HCT116 (cell line): ENCODE measurements at regions not wholly inside any gene's neighbourhood (a gene's known extent, or its start where the extent isn't known, plus 50 kb on each side); places are given as distances from the start of the nearest gene placed in this dataset.

Experiments
- ATAC-seq: fragments of 200-7000 bp; cut with Tn5 transposase; 2 replicates; pipeline ENCODE4 v1.9.1; 2020; ENCODE audit warnings: mild to moderate bottlenecking, moderate library complexity
- BruUV-seq: library from RNA; stranded (reverse); fragments of 400-500 nt; replicated peaks from 2 replicates; lab custom pipeline; 2021; lab: Mats Ljungman, UMichigan
- CTCF ChIA-PET: fragments of 300-600 bp; sonication (Branson Sonifier 250); formaldehyde crosslinking; loops from one replicate; lab custom pipeline; 2021; ENCODE audit warnings: antibody characterized with exemption; lab: Charles Lee
- POLR2A ChIA-PET: fragments of 300-600, 350-600 bp; sonication (Branson Sonifier 250); formaldehyde crosslinking; loops from one replicate; lab custom pipeline; 2021; ENCODE audit warnings: antibody characterized with exemption; lab: Charles Lee
- RAD21 ChIA-PET, 2 experiments: fragments of 300-600 bp; sonication (Branson Sonifier 250); formaldehyde crosslinking; loops; one replicate each; lab custom pipeline; 2023; ENCODE audit warnings: low total read pairs in 2 of 2; ENCODE audit not compliant: uncharacterized antibody in 2 of 2, unreplicated experiment in 2 of 2, low non-redundant PET in 1 of 2; lab: Charles Lee
- DNase-seq: peaks from one replicate; pipeline ENCODE4 v3.0.0-alpha.2; 2010; ENCODE audit warnings: low read depth, low spot score
- H2AFZ ChIP-seq: fragments of 200-600 bp; shearing (Covaris generic), sonication (generic); 2 replicates; pipeline ENCODE4 v1.6.1; 2017; ENCODE audit warnings: low read depth, mixed run types, mixed read lengths, antibody characterized with exemption, low read length; ENCODE audit not compliant: poor library complexity, severe bottlenecking
- H3K27ac ChIP-seq: 2 replicates; pipeline ENCODE4 v1.5.1; 2012; ENCODE audit warnings: low read depth, low read length
- H3K27me3 ChIP-seq: fragments of 200-600 bp; sonication (generic); 2 replicates; pipeline ENCODE4 v1.6.1; 2016; ENCODE audit warnings: mixed run types, low read length, mixed read lengths; ENCODE audit not compliant: insufficient read depth
- H3K36me3 ChIP-seq, 2 experiments: fragments of 200-500 bp in 1 of 2; fragments of 200-600 bp in 1 of 2; sonication (Bioruptor generic) in 1 of 2; sonication (generic) in 1 of 2; 2 replicates each; pipeline versions ENCODE4 v1.5.1 to v1.6.1; 2014 to 2016; ENCODE audit warnings: low read length in 2 of 2, inconsistent platforms in 1 of 2, mixed read lengths in 1 of 2, mixed run types in 1 of 2; ENCODE audit not compliant: insufficient read depth in 2 of 2, control insufficient read depth in 1 of 2
- H3K4me1 ChIP-seq, 2 experiments: fragments of 200-600 bp in 1 of 2; sonication (generic) in 1 of 2; 2 replicates each; pipeline versions ENCODE4 v1.5.1 to v1.6.1; 2012 to 2017; ENCODE audit warnings: low read length in 2 of 2, inconsistent platforms in 1 of 2, mild to moderate bottlenecking in 1 of 2, mixed read lengths in 1 of 2, mixed run types in 1 of 2, moderate library complexity in 1 of 2; ENCODE audit not compliant: insufficient read depth in 2 of 2, control insufficient read depth in 1 of 2
- H3K4me2 ChIP-seq: fragments of 200-600 bp; sonication (generic); 2 replicates; pipeline ENCODE4 v1.6.1; 2017; ENCODE audit warnings: mixed run types, low read length, mixed read lengths
- H3K4me3 ChIP-seq, 2 experiments: fragments of 200-600 bp in 1 of 2; sonication (generic) in 1 of 2; replicated peaks in 1 of 2; 2 replicates each; pipeline ENCODE4 v1.5.1; 2011 to 2016; ENCODE audit warnings: low read length in 2 of 2, control low read depth in 1 of 2, low read depth in 1 of 2, mild to moderate bottlenecking in 1 of 2, mixed read lengths in 1 of 2, mixed run types in 1 of 2
- H3K79me2 ChIP-seq: fragments of 200-600 bp; sonication (generic); 2 replicates; pipeline ENCODE4 v1.6.1; 2017; ENCODE audit warnings: mild to moderate bottlenecking, mixed run types, low read length, moderate library complexity, mixed read lengths; ENCODE audit not compliant: insufficient read depth
- H3K9ac ChIP-seq: fragments of 200-600 bp; sonication (generic); 2 replicates; pipeline ENCODE4 v1.6.1; 2016; ENCODE audit warnings: low read length, mixed read lengths
- H3K9me2 ChIP-seq: fragments of 200-600 bp; sonication (generic), shearing (Covaris generic); 2 replicates; pipeline ENCODE4 v1.6.1; 2017; ENCODE audit warnings: mixed run types, mild to moderate bottlenecking, moderate library complexity; ENCODE audit not compliant: insufficient read depth
- H3K9me3 ChIP-seq, 2 experiments: fragments of 200-500 bp in 1 of 2; fragments of 200-600 bp in 1 of 2; sonication (Bioruptor generic) in 1 of 2; sonication (generic) in 1 of 2; 2 replicates each; pipeline ENCODE4 v1.6.1; 2014 to 2017; ENCODE audit warnings: low read length in 2 of 2, mixed read lengths in 2 of 2, inconsistent platforms in 1 of 2, low read depth in 1 of 2, mild to moderate bottlenecking in 1 of 2, mixed run types in 1 of 2, moderate library complexity in 1 of 2; ENCODE audit not compliant: control insufficient read depth in 1 of 2, insufficient read depth in 1 of 2
- H4K20me1 ChIP-seq: fragments of 200-600 bp; sonication (generic), shearing (Covaris generic); 2 replicates; pipeline ENCODE4 v1.6.1; 2017; ENCODE audit warnings: mixed run types, mild to moderate bottlenecking, moderate library complexity; ENCODE audit not compliant: insufficient read depth
- CBX3 ChIP-seq: IDR thresholded peaks from 2 replicates; pipeline ENCODE4 v1.6.1; 2012; ENCODE audit warnings: low read depth
- CEBPB ChIP-seq: IDR thresholded peaks from 2 replicates; pipeline ENCODE4 v1.6.1; 2012; ENCODE audit warnings: low read depth
- CTCF ChIP-seq, 3 experiments: fragments of 200-600 bp in 1 of 3; sonication (generic) in 1 of 3; IDR thresholded peaks in 2 of 3; conservative IDR thresholded peaks in 1 of 3; 2 replicates each; pipeline ENCODE4 v1.5.1; 2012 to 2017; ENCODE audit warnings: low read depth in 2 of 3, low read length in 2 of 3, antibody characterized with exemption in 1 of 3, borderline replicate concordance in 1 of 3, control low read depth in 1 of 3, mild to moderate bottlenecking in 1 of 3, mixed read lengths in 1 of 3, mixed run types in 1 of 3, moderate library complexity in 1 of 3; ENCODE audit not compliant: insufficient read depth in 1 of 3
- ELF1 ChIP-seq: IDR thresholded peaks from 2 replicates; pipeline ENCODE4 v1.6.1; 2012; ENCODE audit warnings: low read depth, borderline replicate concordance
- EZH2phosphoT487 ChIP-seq: fragments of 200-600 bp; IDR thresholded peaks from 2 replicates; pipeline ENCODE4 v1.6.1; 2018; ENCODE audit warnings: antibody characterized with exemption, borderline replicate concordance
- POLR2A ChIP-seq: IDR thresholded peaks from 2 replicates; pipeline ENCODE4 v1.7.0; 2011; ENCODE audit warnings: borderline replicate concordance; ENCODE audit not compliant: insufficient read depth, insufficient read length; ENCODE audit errors: extremely low read depth
- REST ChIP-seq: IDR thresholded peaks from 2 replicates; pipeline ENCODE4 v1.6.1; 2012; ENCODE audit warnings: low read depth
- YY1 ChIP-seq: IDR thresholded peaks from 2 replicates; pipeline ENCODE4 v1.6.1; 2011; ENCODE audit warnings: low read length, low read depth, moderate library complexity, mild to moderate bottlenecking; ENCODE audit not compliant: insufficient replicate concordance; ENCODE audit errors: extremely low read depth
- ZBTB33 ChIP-seq: IDR thresholded peaks from 2 replicates; pipeline ENCODE4 v1.6.1; 2011; ENCODE audit warnings: mild to moderate bottlenecking, low read length, moderate library complexity; ENCODE audit not compliant: insufficient replicate concordance; ENCODE audit errors: extremely low read depth
- intact Hi-C: fragments of 100-400 bp; cut with micrococcal nuclease; formaldehyde crosslinking; loops from 2 replicates; pipeline ENCODE4 v1.10.0; 2022

- no peak for TF ChIP-seq CTCF (IDR thresholded peaks at IDR 0.05 in 2 of 3, conservative IDR thresholded peaks at IDR 0.05 in 1 of 3; ENCODE audit: borderline replicate concordance in 1 of 3, insufficient read depth in 1 of 3, low read depth in 2 of 3, low read length in 2 of 3)
- no peak for TF ChIP-seq POLR2A
- no peak for TF ChIP-seq CBX3
- no peak for TF ChIP-seq ELF1
- no peak for TF ChIP-seq YY1
- TF ChIP-seq, all 23 proteins: peak for 0
These were observed 893.0 kb downstream of the DSC3 start (continued) for GRCh38 chr18:30149585-30149984.

GRCh38 chr18:30142870-30143269 is 899.7 kb downstream of the DSC3 start:
- H2AFZ ChIP-seq, result no peak overlapping the region
- BruUV-seq, result no TSS peak

More at GRCh38 chr18:30142870-30143269, 899.7 kb downstream of the DSC3 start:
- intact Hi-C loops, result no loop called here
- Histone ChIP-seq H3K9me2 (no peaks in the 10 kb centered on the region), H3K36me3 (no peaks in the 10 kb centered on the region), H3K27me3 (no peaks in the 10 kb centered on the region), H3K9ac (no peak overlapping the region), H3K4me3 (no peak overlapping the region), H3K27ac (no peak overlapping the region), H3K4me2 (no peak overlapping the region), H3K4me1 (no peaks in the 10 kb centered on the region), H3K9me3 (peaks cover 0 to 7% of the 10 kb centered on the region in 2 experiments; a peak in 2 of 4 replicates), H4K20me1 (no peaks in the 10 kb centered on the region), H3K79me2 (no peaks in the 10 kb centered on the region)
- DNase-seq, result no peak
- ChIA-PET POLR2A (no interaction called here), CTCF (no interaction called here), RAD21 (no interaction called here)
- no peak for TF ChIP-seq REST
- TF ChIP-seq EZH2phosphoT487, result no peak
- no peak for TF ChIP-seq ZBTB33
- TF ChIP-seq CEBPB, result no peak
- TF ChIP-seq ELF1, result no peak
- ATAC-seq, result no peak
